Liver (tissue), 8 donors: ENCODE measurements at regions not wholly inside any gene's neighbourhood (a gene's known extent, or its start where the extent isn't known, plus 50 kb on each side); places are given as distances from the start of the nearest gene placed in this dataset.

Source experiments
- DNase-seq: peaks from one replicate; pipeline ENCODE4 v3.0.0-alpha.2; 2017; ENCODE audit warnings: low spot score
- H3K27ac ChIP-seq, 2 donors: one replicate each; pipeline ENCODE4 v1.7.0; 2013; ENCODE audit warnings: inconsistent platforms in 2 of 2, low read length in 2 of 2, control low read depth in 1 of 2, low read depth in 1 of 2, mild to moderate bottlenecking in 1 of 2
- H3K27me3 ChIP-seq, 4 donors: one replicate each; pipeline versions ENCODE4 v1.6.1 to v1.7.0; 2013; ENCODE audit warnings: low read length in 3 of 4, inconsistent platforms in 1 of 4, mild to moderate bottlenecking in 1 of 4, moderate library complexity in 1 of 4; ENCODE audit not compliant: control insufficient read depth in 4 of 4, insufficient read depth in 4 of 4
- H3K36me3 ChIP-seq, 4 donors: one replicate each; pipeline versions ENCODE4 v1.6.1 to v1.7.0; 2013; ENCODE audit warnings: low read length in 3 of 4, mild to moderate bottlenecking in 3 of 4, low read depth in 1 of 4, moderate library complexity in 1 of 4; ENCODE audit not compliant: control insufficient read depth in 4 of 4, insufficient read depth in 3 of 4
- H3K4me1 ChIP-seq, 4 donors: one replicate each; pipeline versions ENCODE4 v1.6.1 to v1.7.0; 2013; ENCODE audit warnings: low read length in 3 of 4, mild to moderate bottlenecking in 3 of 4, moderate library complexity in 1 of 4; ENCODE audit not compliant: control insufficient read depth in 4 of 4, insufficient read depth in 4 of 4
- H3K4me3 ChIP-seq, 3 donors: one replicate each; pipeline versions ENCODE4 v1.6.1 to v1.7.0; 2013; ENCODE audit warnings: low read length in 3 of 3, control low read depth in 1 of 3, low read depth in 1 of 3, mild to moderate bottlenecking in 1 of 3
- H3K9ac ChIP-seq, 2 donors: one replicate each; pipeline ENCODE4 v1.7.0; 2013; ENCODE audit warnings: low read length in 2 of 2, mild to moderate bottlenecking in 2 of 2, moderate library complexity in 2 of 2, control low read depth in 1 of 2, low read depth in 1 of 2
- H3K9me3 ChIP-seq, 4 donors: one replicate each; pipeline versions ENCODE4 v1.6.1 to v1.7.0; 2013; ENCODE audit warnings: low read length in 3 of 4; ENCODE audit not compliant: control insufficient read depth in 4 of 4
- ATF3 ChIP-seq: IDR thresholded peaks from 2 replicates; pipeline ENCODE4 v1.6.1; 2016; ENCODE audit warnings: antibody characterized with exemption
- CTCF ChIP-seq: fragments of 150-350 bp; IDR thresholded peaks from 2 replicates; pipeline ENCODE4 v1.5.1; 2017; ENCODE audit warnings: improper control_type of control experiment, low read depth, low read length; ENCODE audit not compliant: missing input control
- FOXA1 ChIP-seq: IDR thresholded peaks from 2 replicates; pipeline ENCODE4 v1.6.1; 2016; ENCODE audit warnings: antibody characterized with exemption
- FOXA2 ChIP-seq: IDR thresholded peaks from 2 replicates; pipeline ENCODE4 v1.6.1; 2016; ENCODE audit warnings: antibody characterized with exemption
- GABPA ChIP-seq, 2 donors: IDR thresholded peaks in 1 of 2; conservative IDR thresholded peaks in 1 of 2; 2 replicates each; pipeline ENCODE4 v1.6.1; 2016; ENCODE audit warnings: antibody characterized with exemption in 2 of 2, mild to moderate bottlenecking in 1 of 2, moderate library complexity in 1 of 2
- HNF4A ChIP-seq, 2 donors: conservative IDR thresholded peaks; 2 replicates each; pipeline ENCODE4 v1.6.1; 2016; ENCODE audit warnings: antibody characterized with exemption in 2 of 2, mild to moderate bottlenecking in 2 of 2
- JUND ChIP-seq, 2 donors: IDR thresholded peaks; 2 replicates each; pipeline ENCODE4 v1.6.1; 2016; ENCODE audit warnings: antibody characterized with exemption in 2 of 2
- MAX ChIP-seq: IDR thresholded peaks from 2 replicates; pipeline ENCODE4 v1.6.1; 2016; ENCODE audit warnings: antibody characterized with exemption
- NR2F2 ChIP-seq: IDR thresholded peaks from 2 replicates; pipeline ENCODE4 v1.6.1; 2016; ENCODE audit warnings: antibody characterized with exemption
- RAD21 ChIP-seq, 2 donors: IDR thresholded peaks; 2 replicates each; pipeline ENCODE4 v1.6.1; 2016; ENCODE audit warnings: antibody characterized with exemption in 2 of 2, mild to moderate bottlenecking in 2 of 2
- RXRA ChIP-seq, 2 donors: IDR thresholded peaks; 2 replicates each; pipeline ENCODE4 v1.6.1; 2017 to 2018; ENCODE audit warnings: antibody characterized with exemption in 2 of 2, mild to moderate bottlenecking in 1 of 2
- SP1 ChIP-seq: IDR thresholded peaks from 2 replicates; pipeline ENCODE4 v1.6.1; 2018; ENCODE audit warnings: antibody characterized with exemption, mild to moderate bottlenecking
- TAF1 ChIP-seq: conservative IDR thresholded peaks from 2 replicates; pipeline ENCODE4 v1.6.1; 2016; ENCODE audit warnings: antibody characterized with exemption, mild to moderate bottlenecking
- ZBTB33 ChIP-seq: IDR thresholded peaks from 2 replicates; pipeline ENCODE4 v1.6.1; 2016; ENCODE audit warnings: antibody characterized with exemption
- WGBS: extraction: QIAGEN DNeasy Blood & Tissue Kit; methylation state at CpG from one replicate; pipeline ENCODE4 v1.1.7; 2013; 5-methylcytosine and 5-hydroxymethylcytosine counted together
- donor health status: healthy.
- donor health status: healthy.
- donor health status: healthy.
- donor health status: healthy.
- donor health status: healthy.

GRCh38 chr1:25080294-25081209, 150.5 kb upstream of the RUNX3 start:
- DNase-seq = no peak
- H3K27ac ChIP-seq = no peak overlapping the region
- no peaks in the 10 kb centered on the region for H3K9me3 ChIP-seq
- no peaks in the 10 kb centered on the region for H3K36me3 ChIP-seq
- H3K4me1 ChIP-seq = no peaks in the 10 kb centered on the region
- H3K27me3 ChIP-seq = no peaks in the 10 kb centered on the region
- H3K4me3 ChIP-seq = no peak overlapping the region
- WGBS = 83% methylated on average over 8 of the region's 8 CpGs
- H3K9ac ChIP-seq = no peak overlapping the region
- TF ChIP-seq HNF4A (conservative IDR thresholded peaks at IDR 0.05) (no peak), RAD21 (IDR thresholded peaks at IDR 0.05) (no peak), NR2F2 (no peak), ATF3 (no peak), FOXA1 (no peak), RXRA (IDR thresholded peaks at IDR 0.05) (no peak), JUND (IDR thresholded peaks at IDR 0.05) (no peak), ZBTB33 (no peak), MAX (no peak), GABPA (IDR thresholded peaks at IDR 0.05 in 1 of 2, conservative IDR thresholded peaks at IDR 0.05 in 1 of 2) (no peak), TAF1 (no peak), FOXA2 (no peak), SP1 (no peak), CTCF (no peak)

- TF ChIP-seq CTCF = no peak
- TF ChIP-seq RXRA (IDR thresholded peaks at IDR 0.05) = no peak
- TF ChIP-seq NR2F2 = no peak
- TF ChIP-seq FOXA1 = no peak
- DNase-seq = no peak
- Histone ChIP-seq H3K9me3 (no peaks in the 10 kb centered on the region), H3K27me3 (no peaks in the 10 kb centered on the region), H3K9ac (no peak overlapping the region), H3K4me1 (no peaks in the 10 kb centered on the region), H3K4me3 (no peak overlapping the region), H3K27ac (no peak overlapping the region), H3K36me3 (no peaks in the 10 kb centered on the region)
Observed at GRCh38 chr1:25079048-25079447, 149.0 kb upstream of the RUNX3 start.
